Liver (tissue), 8 donors: ENCODE measurements at regions not wholly inside any gene's neighbourhood (a gene's known extent, or its start where the extent isn't known, plus 50 kb on each side); places are given as distances from the start of the nearest gene placed in this dataset.

Experiments used
- DNase-seq: peaks from one replicate; pipeline ENCODE4 v3.0.0-alpha.2; 2017; ENCODE audit warnings: low spot score
- H3K27ac ChIP-seq, 2 donors: one replicate each; pipeline ENCODE4 v1.7.0; 2013; ENCODE audit warnings: inconsistent platforms in 2 of 2, low read length in 2 of 2, control low read depth in 1 of 2, low read depth in 1 of 2, mild to moderate bottlenecking in 1 of 2
- H3K27me3 ChIP-seq, 4 donors: one replicate each; pipeline versions ENCODE4 v1.6.1 to v1.7.0; 2013; ENCODE audit warnings: low read length in 3 of 4, inconsistent platforms in 1 of 4, mild to moderate bottlenecking in 1 of 4, moderate library complexity in 1 of 4; ENCODE audit not compliant: control insufficient read depth in 4 of 4, insufficient read depth in 4 of 4
- H3K36me3 ChIP-seq, 4 donors: one replicate each; pipeline versions ENCODE4 v1.6.1 to v1.7.0; 2013; ENCODE audit warnings: low read length in 3 of 4, mild to moderate bottlenecking in 3 of 4, low read depth in 1 of 4, moderate library complexity in 1 of 4; ENCODE audit not compliant: control insufficient read depth in 4 of 4, insufficient read depth in 3 of 4
- H3K4me1 ChIP-seq, 4 donors: one replicate each; pipeline versions ENCODE4 v1.6.1 to v1.7.0; 2013; ENCODE audit warnings: low read length in 3 of 4, mild to moderate bottlenecking in 3 of 4, moderate library complexity in 1 of 4; ENCODE audit not compliant: control insufficient read depth in 4 of 4, insufficient read depth in 4 of 4
- H3K4me3 ChIP-seq, 3 donors: one replicate each; pipeline versions ENCODE4 v1.6.1 to v1.7.0; 2013; ENCODE audit warnings: low read length in 3 of 3, control low read depth in 1 of 3, low read depth in 1 of 3, mild to moderate bottlenecking in 1 of 3
- H3K9ac ChIP-seq, 2 donors: one replicate each; pipeline ENCODE4 v1.7.0; 2013; ENCODE audit warnings: low read length in 2 of 2, mild to moderate bottlenecking in 2 of 2, moderate library complexity in 2 of 2, control low read depth in 1 of 2, low read depth in 1 of 2
- H3K9me3 ChIP-seq, 4 donors: one replicate each; pipeline versions ENCODE4 v1.6.1 to v1.7.0; 2013; ENCODE audit warnings: low read length in 3 of 4; ENCODE audit not compliant: control insufficient read depth in 4 of 4
- ATF3 ChIP-seq: IDR thresholded peaks from 2 replicates; pipeline ENCODE4 v1.6.1; 2016; ENCODE audit warnings: antibody characterized with exemption
- CTCF ChIP-seq: fragments of 150-350 bp; IDR thresholded peaks from 2 replicates; pipeline ENCODE4 v1.5.1; 2017; ENCODE audit warnings: improper control_type of control experiment, low read depth, low read length; ENCODE audit not compliant: missing input control
- EGR1 ChIP-seq, 2 donors: IDR thresholded peaks; 2 replicates each; pipeline ENCODE4 v1.6.1; 2016 to 2018; ENCODE audit warnings: antibody characterized with exemption in 2 of 2, low read depth in 2 of 2
- FOXA1 ChIP-seq: IDR thresholded peaks from 2 replicates; pipeline ENCODE4 v1.6.1; 2016; ENCODE audit warnings: antibody characterized with exemption
- FOXA2 ChIP-seq: IDR thresholded peaks from 2 replicates; pipeline ENCODE4 v1.6.1; 2016; ENCODE audit warnings: antibody characterized with exemption
- GABPA ChIP-seq, 2 donors: IDR thresholded peaks in 1 of 2; conservative IDR thresholded peaks in 1 of 2; 2 replicates each; pipeline ENCODE4 v1.6.1; 2016; ENCODE audit warnings: antibody characterized with exemption in 2 of 2, mild to moderate bottlenecking in 1 of 2, moderate library complexity in 1 of 2
- HNF4A ChIP-seq, 2 donors: conservative IDR thresholded peaks; 2 replicates each; pipeline ENCODE4 v1.6.1; 2016; ENCODE audit warnings: antibody characterized with exemption in 2 of 2, mild to moderate bottlenecking in 2 of 2
- HNF4G ChIP-seq: IDR thresholded peaks from 2 replicates; pipeline ENCODE4 v1.6.1; 2016; ENCODE audit warnings: antibody characterized with exemption
- JUND ChIP-seq, 2 donors: IDR thresholded peaks; 2 replicates each; pipeline ENCODE4 v1.6.1; 2016; ENCODE audit warnings: antibody characterized with exemption in 2 of 2
- MAX ChIP-seq: IDR thresholded peaks from 2 replicates; pipeline ENCODE4 v1.6.1; 2016; ENCODE audit warnings: antibody characterized with exemption
- NR2F2 ChIP-seq: IDR thresholded peaks from 2 replicates; pipeline ENCODE4 v1.6.1; 2016; ENCODE audit warnings: antibody characterized with exemption
- RAD21 ChIP-seq, 2 donors: IDR thresholded peaks; 2 replicates each; pipeline ENCODE4 v1.6.1; 2016; ENCODE audit warnings: antibody characterized with exemption in 2 of 2, mild to moderate bottlenecking in 2 of 2
- RXRA ChIP-seq, 2 donors: IDR thresholded peaks; 2 replicates each; pipeline ENCODE4 v1.6.1; 2017 to 2018; ENCODE audit warnings: antibody characterized with exemption in 2 of 2, mild to moderate bottlenecking in 1 of 2
- SP1 ChIP-seq: IDR thresholded peaks from 2 replicates; pipeline ENCODE4 v1.6.1; 2018; ENCODE audit warnings: antibody characterized with exemption, mild to moderate bottlenecking
- TAF1 ChIP-seq: conservative IDR thresholded peaks from 2 replicates; pipeline ENCODE4 v1.6.1; 2016; ENCODE audit warnings: antibody characterized with exemption, mild to moderate bottlenecking
- YY1 ChIP-seq: IDR thresholded peaks from 2 replicates; pipeline ENCODE4 v1.6.1; 2016; ENCODE audit warnings: antibody characterized with exemption, mild to moderate bottlenecking
- WGBS: extraction: QIAGEN DNeasy Blood & Tissue Kit; methylation state at CpG from one replicate; pipeline ENCODE4 v1.1.7; 2013; 5-methylcytosine and 5-hydroxymethylcytosine counted together
- TF ChIP-seq, protein P1 (sequence below): IDR thresholded peaks from 2 replicates; pipeline ENCODE4 v1.6.1; 2016; ENCODE audit warnings: antibody characterized with exemption
- TF ChIP-seq, protein P2 (sequence below): IDR thresholded peaks from 2 replicates; pipeline ENCODE4 v1.6.1; 2016; ENCODE audit warnings: antibody characterized with exemption, mild to moderate bottlenecking
- donor health status: healthy.
- donor health status: healthy.
- donor health status: healthy.
- donor health status: healthy.
- donor health status: healthy.

DNA sequence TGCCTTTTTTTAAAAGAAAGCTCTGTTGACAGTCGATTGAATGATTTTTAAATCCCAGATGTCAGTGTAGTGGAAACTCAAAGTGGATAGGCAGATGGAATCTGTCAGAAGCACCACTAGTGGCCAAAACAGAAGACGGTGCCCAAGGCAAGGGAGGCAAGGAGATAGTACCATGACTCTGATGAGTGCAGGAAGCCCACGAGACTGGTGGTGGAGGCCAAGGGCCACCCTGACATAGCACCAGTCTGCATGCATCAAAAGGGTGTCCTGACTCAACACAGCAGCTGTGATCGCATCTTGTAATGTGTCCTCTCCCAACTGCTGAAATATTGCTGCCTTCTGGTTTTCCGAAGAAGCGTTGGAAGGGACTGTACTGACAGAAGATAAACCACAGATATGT is 124.1 kb upstream of the PAPPA2 start (continued):
- no peak for TF ChIP-seq CTCF
- no peak for TF ChIP-seq GABPA (IDR thresholded peaks at IDR 0.05 in 1 of 2, conservative IDR thresholded peaks at IDR 0.05 in 1 of 2)
- no peak for TF ChIP-seq FOXA1
- TF ChIP-seq YY1 = no peak
- TF ChIP-seq RXRA (IDR thresholded peaks at IDR 0.05) = no peak
- TF ChIP-seq RAD21 (IDR thresholded peaks at IDR 0.05) = no peak
- no peak for TF ChIP-seq MAX
- TF ChIP-seq SP1 = no peak
- no peak for TF ChIP-seq HNF4G
- no peak for TF ChIP-seq NR2F2
- TF ChIP-seq ATF3 = no peak
- TF ChIP-seq EGR1 (IDR thresholded peaks at IDR 0.05; ENCODE audit: low read depth in 2 of 2) = no peak

GRCh38 chr1:176330782-176331181 is 123.7 kb upstream of the COP1 start:
- no peaks in the 10 kb centered on the region for H3K4me1 ChIP-seq
- H3K4me3 ChIP-seq = no peak overlapping the region
- H3K27me3 ChIP-seq = peaks cover 0 to 2% (median 0%) of the 10 kb centered on the region in 4 donors
- no peak for DNase-seq
- no peaks in the 10 kb centered on the region for H3K9me3 ChIP-seq
- TF ChIP-seq RXRA (IDR thresholded peaks at IDR 0.05) (no peak), HNF4A (conservative IDR thresholded peaks at IDR 0.05) (no peak), FOXA1 (no peak), MAX (no peak), SP1 (no peak), YY1 (no peak), EGR1 (IDR thresholded peaks at IDR 0.05; ENCODE audit: low read depth in 2 of 2) (no peak), HNF4G (no peak), FOXA2 (no peak), NR2F2 (no peak), TAF1 (no peak), ATF3 (no peak), CTCF (no peak), JUND (IDR thresholded peaks at IDR 0.05) (no peak)
- TF ChIP-seq, protein P1, sequence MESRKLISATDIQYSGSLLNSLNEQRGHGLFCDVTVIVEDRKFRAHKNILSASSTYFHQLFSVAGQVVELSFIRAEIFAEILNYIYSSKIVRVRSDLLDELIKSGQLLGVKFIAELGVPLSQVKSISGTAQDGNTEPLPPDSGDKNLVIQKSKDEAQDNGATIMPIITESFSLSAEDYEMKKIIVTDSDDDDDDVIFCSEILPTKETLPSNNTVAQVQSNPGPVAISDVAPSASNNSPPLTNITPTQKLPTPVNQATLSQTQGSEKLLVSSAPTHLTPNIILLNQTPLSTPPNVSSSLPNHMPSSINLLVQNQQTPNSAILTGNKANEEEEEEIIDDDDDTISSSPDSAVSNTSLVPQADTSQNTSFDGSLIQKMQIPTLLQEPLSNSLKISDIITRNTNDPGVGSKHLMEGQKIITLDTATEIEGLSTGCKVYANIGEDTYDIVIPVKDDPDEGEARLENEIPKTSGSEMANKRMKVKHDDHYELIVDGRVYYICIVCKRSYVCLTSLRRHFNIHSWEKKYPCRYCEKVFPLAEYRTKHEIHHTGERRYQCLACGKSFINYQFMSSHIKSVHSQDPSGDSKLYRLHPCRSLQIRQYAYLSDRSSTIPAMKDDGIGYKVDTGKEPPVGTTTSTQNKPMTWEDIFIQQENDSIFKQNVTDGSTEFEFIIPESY = no peak
- TF ChIP-seq, protein P2, sequence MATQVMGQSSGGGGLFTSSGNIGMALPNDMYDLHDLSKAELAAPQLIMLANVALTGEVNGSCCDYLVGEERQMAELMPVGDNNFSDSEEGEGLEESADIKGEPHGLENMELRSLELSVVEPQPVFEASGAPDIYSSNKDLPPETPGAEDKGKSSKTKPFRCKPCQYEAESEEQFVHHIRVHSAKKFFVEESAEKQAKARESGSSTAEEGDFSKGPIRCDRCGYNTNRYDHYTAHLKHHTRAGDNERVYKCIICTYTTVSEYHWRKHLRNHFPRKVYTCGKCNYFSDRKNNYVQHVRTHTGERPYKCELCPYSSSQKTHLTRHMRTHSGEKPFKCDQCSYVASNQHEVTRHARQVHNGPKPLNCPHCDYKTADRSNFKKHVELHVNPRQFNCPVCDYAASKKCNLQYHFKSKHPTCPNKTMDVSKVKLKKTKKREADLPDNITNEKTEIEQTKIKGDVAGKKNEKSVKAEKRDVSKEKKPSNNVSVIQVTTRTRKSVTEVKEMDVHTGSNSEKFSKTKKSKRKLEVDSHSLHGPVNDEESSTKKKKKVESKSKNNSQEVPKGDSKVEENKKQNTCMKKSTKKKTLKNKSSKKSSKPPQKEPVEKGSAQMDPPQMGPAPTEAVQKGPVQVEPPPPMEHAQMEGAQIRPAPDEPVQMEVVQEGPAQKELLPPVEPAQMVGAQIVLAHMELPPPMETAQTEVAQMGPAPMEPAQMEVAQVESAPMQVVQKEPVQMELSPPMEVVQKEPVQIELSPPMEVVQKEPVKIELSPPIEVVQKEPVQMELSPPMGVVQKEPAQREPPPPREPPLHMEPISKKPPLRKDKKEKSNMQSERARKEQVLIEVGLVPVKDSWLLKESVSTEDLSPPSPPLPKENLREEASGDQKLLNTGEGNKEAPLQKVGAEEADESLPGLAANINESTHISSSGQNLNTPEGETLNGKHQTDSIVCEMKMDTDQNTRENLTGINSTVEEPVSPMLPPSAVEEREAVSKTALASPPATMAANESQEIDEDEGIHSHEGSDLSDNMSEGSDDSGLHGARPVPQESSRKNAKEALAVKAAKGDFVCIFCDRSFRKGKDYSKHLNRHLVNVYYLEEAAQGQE = no peak
- 67% methylated on average over 3 of the region's 3 CpGs for WGBS
- H3K36me3 ChIP-seq = no peaks in the 10 kb centered on the region
- no peak overlapping the region for H3K27ac ChIP-seq
- no peak overlapping the region for H3K9ac ChIP-seq
